Hepatocyte (in vitro differentiated cells): ENCODE measurements at regions not wholly inside any gene's neighbourhood (a gene's known extent, or its start where the extent isn't known, plus 50 kb on each side); places are given as distances from the start of the nearest gene placed in this dataset.

ENCODE experiments used
- DNase-seq: peaks from one replicate; pipeline ENCODE4 v3.0.0-alpha.2; 2016; ENCODE audit warnings: low spot score
- H2AFZ ChIP-seq: fragments of 200-600 bp; sonication (generic); 2 replicates; pipeline ENCODE4 v1.6.0; 2016; ENCODE audit warnings: antibody characterized with exemption, mild to moderate bottlenecking
- H3K27ac ChIP-seq: fragments of 200-600 bp; sonication (generic); 2 replicates; pipeline ENCODE4 v1.5.1; 2016; ENCODE audit warnings: mild to moderate bottlenecking
- H3K27me3 ChIP-seq: fragments of 200-600 bp; sonication (generic); 2 replicates; pipeline ENCODE4 v1.6.1; 2016
- H3K36me3 ChIP-seq: fragments of 200-600 bp; sonication (generic); replicated peaks from 2 replicates; pipeline ENCODE4 v1.5.1; 2016; ENCODE audit warnings: low read depth; ENCODE audit not compliant: insufficient read depth
- H3K4me1 ChIP-seq: fragments of 200-600 bp; sonication (generic); 2 replicates; pipeline ENCODE4 v1.5.1; 2016; ENCODE audit warnings: mild to moderate bottlenecking, moderate library complexity; ENCODE audit not compliant: insufficient read depth
- H3K4me2 ChIP-seq: fragments of 200-600 bp; sonication (generic); 2 replicates; pipeline ENCODE4 v1.6.0; 2016
- H3K4me3 ChIP-seq: fragments of 200-600 bp; sonication (generic); 2 replicates; pipeline ENCODE4 v1.5.1; 2016; ENCODE audit warnings: mild to moderate bottlenecking
- H3K79me2 ChIP-seq: fragments of 200-600 bp; sonication (generic); 2 replicates; pipeline ENCODE4 v1.6.0; 2017; ENCODE audit warnings: mild to moderate bottlenecking
- H3K9me2 ChIP-seq: fragments of 200-600 bp; sonication (generic); replicated peaks from 2 replicates; pipeline ENCODE4 v1.6.0; 2017; ENCODE audit warnings: mild to moderate bottlenecking; ENCODE audit not compliant: insufficient read depth
- H3K9me3 ChIP-seq: fragments of 200-600 bp; sonication (generic); 2 replicates; pipeline ENCODE4 v1.5.1; 2016; ENCODE audit warnings: low read depth, mild to moderate bottlenecking
- H4K20me1 ChIP-seq: fragments of 200-600 bp; sonication (generic); 2 replicates; pipeline ENCODE4 v1.6.0; 2016; ENCODE audit warnings: mild to moderate bottlenecking; ENCODE audit not compliant: insufficient read depth, poor library complexity, severe bottlenecking
- CTCF ChIP-seq: fragments of 200-600 bp; sonication (generic); IDR thresholded peaks from 2 replicates; pipeline ENCODE4 v1.5.1; 2016; ENCODE audit warnings: antibody characterized with exemption, mild to moderate bottlenecking; ENCODE audit not compliant: poor library complexity
- EZH2 ChIP-seq: fragments of 200-600 bp; sonication (generic); IDR thresholded peaks from 2 replicates; pipeline ENCODE4 v1.6.1; 2016; ENCODE audit warnings: antibody characterized with exemption, mild to moderate bottlenecking, borderline replicate concordance
- EZH2phosphoT487 ChIP-seq: fragments of 200-600 bp; sonication (generic); IDR thresholded peaks from one replicate; pipeline ENCODE4 v1.6.1; 2018; ENCODE audit warnings: antibody characterized with exemption, mild to moderate bottlenecking, low read depth, moderate library complexity; ENCODE audit not compliant: unreplicated experiment, severe bottlenecking
- WGBS: methylation state at CpG from one replicate; pipeline ENCODE4 v1.1.6; 2016; ENCODE audit warnings: low lambda C conversion rate; ENCODE audit errors: missing lambda C conversion rate; 5-methylcytosine and 5-hydroxymethylcytosine counted together

DNA sequence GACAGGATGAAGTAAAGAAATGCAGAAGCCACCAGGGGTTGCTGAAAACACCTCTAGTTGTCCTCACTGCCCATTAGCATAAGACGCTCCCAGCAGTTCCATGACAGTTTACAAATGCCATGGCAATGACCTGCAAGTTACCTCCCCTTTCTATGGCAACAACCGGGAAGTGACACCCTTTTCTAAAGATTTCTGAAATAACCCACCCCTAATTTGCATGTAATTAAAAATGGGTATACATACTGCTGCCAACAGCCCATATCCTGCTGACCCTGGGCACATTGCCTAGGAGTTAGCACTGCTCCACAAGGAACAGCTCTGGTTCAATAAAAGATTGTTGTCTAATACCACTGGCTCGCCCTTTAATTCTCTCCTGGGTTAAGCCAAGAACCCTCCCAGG, 178.3 kb upstream of the LRATD1 start:
- H4K20me1 ChIP-seq, result no peaks in the 10 kb centered on the region
- no peaks in the 10 kb centered on the region for H3K79me2 ChIP-seq
- TF ChIP-seq EZH2phosphoT487 (no peak), EZH2 (no peak), CTCF (no peak)
- no peak overlapping the region for H3K27ac ChIP-seq
- no peaks in the 10 kb centered on the region for H3K36me3 ChIP-seq
- no peaks in the 10 kb centered on the region for H3K27me3 ChIP-seq
- H3K9me2 ChIP-seq, result no peaks in the 10 kb centered on the region
- no peak overlapping the region for H2AFZ ChIP-seq
- H3K4me2 ChIP-seq, result no peak overlapping the region
- H3K4me3 ChIP-seq, result no peak overlapping the region
- no peaks in the 10 kb centered on the region for H3K4me1 ChIP-seq
- 77% methylated on average over 3 of the region's 3 CpGs for WGBS
- no peaks in the 10 kb centered on the region for H3K9me3 ChIP-seq
- no peak for DNase-seq

DNA sequence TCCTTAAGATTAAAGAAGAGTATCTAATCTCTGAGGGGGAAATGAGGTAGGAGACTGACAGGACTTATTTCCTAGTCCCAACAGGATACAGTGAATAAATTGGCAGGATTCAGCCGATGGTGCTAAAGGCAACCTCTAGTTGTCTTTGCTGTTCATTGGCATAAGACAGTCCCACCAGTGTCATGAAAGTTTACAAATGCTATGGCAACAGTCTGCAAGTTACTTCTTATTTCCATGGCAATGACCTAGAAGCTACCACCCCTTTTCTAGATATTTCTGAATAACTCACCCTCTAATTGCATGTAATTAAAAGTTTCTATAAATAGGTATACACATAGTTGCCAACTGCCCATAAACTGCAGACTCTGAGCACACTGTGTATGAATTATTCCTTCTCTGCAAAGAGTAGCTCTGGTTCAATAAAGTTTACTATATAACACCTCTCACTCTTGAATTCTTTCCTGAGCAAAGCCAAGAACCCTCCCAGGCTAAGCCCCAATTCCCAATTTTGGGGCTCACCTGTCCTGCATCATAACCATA, 172.7 kb upstream of the LRATD1 start:
- no peaks in the 10 kb centered on the region for H3K9me3 ChIP-seq
- H2AFZ ChIP-seq, result no peak overlapping the region
- H3K27ac ChIP-seq, result no peak overlapping the region
- H3K4me1 ChIP-seq, result no peaks in the 10 kb centered on the region
- H3K4me2 ChIP-seq, result no peak overlapping the region
- no peaks in the 10 kb centered on the region for H4K20me1 ChIP-seq
- DNase-seq, result no peak
- TF ChIP-seq EZH2phosphoT487, result no peak
- TF ChIP-seq CTCF, result no peak
- TF ChIP-seq EZH2, result no peak
- H3K27me3 ChIP-seq, result no peaks in the 10 kb centered on the region
- 93% methylated on average over 1 of the region's 1 CpG for WGBS
- H3K79me2 ChIP-seq, result no peaks in the 10 kb centered on the region
- no peaks in the 10 kb centered on the region for H3K9me2 ChIP-seq
- no peak overlapping the region for H3K4me3 ChIP-seq
- no peaks in the 10 kb centered on the region for H3K36me3 ChIP-seq

GRCh38 chr2:14475994-14476393, 156.5 kb upstream of the LRATD1 start:
- TF ChIP-seq CTCF (no peak), EZH2phosphoT487 (no peak), EZH2 (no peak)
- Histone ChIP-seq H4K20me1 (no peaks in the 10 kb centered on the region), H3K4me2 (no peak overlapping the region), H3K9me2 (no peaks in the 10 kb centered on the region), H3K4me3 (no peak overlapping the region), H3K27ac (no peak overlapping the region), H3K27me3 (no peaks in the 10 kb centered on the region), H2AFZ (no peak overlapping the region), H3K9me3 (no peaks in the 10 kb centered on the region), H3K79me2 (no peaks in the 10 kb centered on the region), H3K4me1 (no peaks in the 10 kb centered on the region), H3K36me3 (no peaks in the 10 kb centered on the region)
- no peak for DNase-seq
- WGBS, result 89% methylated on average over 5 of the region's 5 CpGs

DNA sequence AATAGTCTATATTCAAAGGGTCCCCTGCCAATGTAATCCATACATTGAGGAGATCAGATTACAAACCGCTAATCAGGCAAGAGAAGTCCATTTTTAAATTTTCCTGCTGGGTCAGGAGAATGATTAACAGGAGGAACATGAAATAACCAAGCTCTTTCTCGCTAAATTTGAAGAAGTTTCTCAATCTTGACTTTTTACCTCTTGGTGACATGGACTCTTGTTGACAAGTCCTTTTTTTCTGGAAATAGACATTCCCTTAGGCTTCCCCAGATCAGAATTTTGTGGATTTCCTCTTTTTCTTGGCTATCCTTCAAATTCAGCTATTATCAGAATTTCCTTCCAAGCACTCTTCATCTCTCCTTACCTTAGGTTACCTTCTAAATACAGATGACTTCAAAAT, 153.0 kb upstream of the LRATD1 start:
- 73% methylated on average over 2 of the region's 2 CpGs for WGBS
- Histone ChIP-seq H3K4me3 (no peak overlapping the region), H3K9me3 (no peaks in the 10 kb centered on the region), H3K27me3 (no peaks in the 10 kb centered on the region), H3K4me2 (no peak overlapping the region), H3K9me2 (no peaks in the 10 kb centered on the region), H2AFZ (no peak overlapping the region), H3K4me1 (no peaks in the 10 kb centered on the region), H3K79me2 (no peaks in the 10 kb centered on the region), H3K27ac (no peak overlapping the region), H3K36me3 (no peaks in the 10 kb centered on the region), H4K20me1 (no peaks in the 10 kb centered on the region)
- no peak for TF ChIP-seq EZH2phosphoT487
- no peak for TF ChIP-seq EZH2
- no peak for TF ChIP-seq CTCF
- DNase-seq, result no peak
